HG02798 (cell line): ENCODE measurements at regions not wholly inside any gene's neighbourhood (a gene's known extent, or its start where the extent isn't known, plus 50 kb on each side); places are given as distances from the start of the nearest gene placed in this dataset.
A peak's percentile ranks its signal among the peaks of the same experiment; 100 is the strongest.

Experiments used
- ATAC-seq: cut with Tn5 transposase; IDR thresholded peaks from one replicate; pipeline ENCODE4 v1.9.1; 2021; ENCODE audit warnings: mild to moderate bottlenecking; ENCODE audit not compliant: unreplicated experiment, poor library complexity

GRCh38 chr1:214974002-214974401 is 108.5 kb upstream of the KCNK2 start:
- ATAC-seq = no peak

GRCh38 chr1:214976665-214977064 is 105.9 kb upstream of the KCNK2 start:
- no peak for ATAC-seq

GRCh38 chr1:214977110-214977509 is 105.4 kb upstream of the KCNK2 start:
- no peak for ATAC-seq

- no peak for ATAC-seq
These were observed 104.7 kb upstream of the KCNK2 start for GRCh38 chr1:214977700-214978374.

- no peak for ATAC-seq
These were observed 103.3 kb upstream of the KCNK2 start for GRCh38 chr1:214979191-214979590.

- no peak for ATAC-seq
These were observed 101.6 kb upstream of the KCNK2 start for GRCh38 chr1:214980921-214981320.

- no peak for ATAC-seq
These were observed 99.2 kb upstream of the KCNK2 start for GRCh38 chr1:214983126-214983869.

- no peak for ATAC-seq
These were observed 93.2 kb upstream of the KCNK2 start for GRCh38 chr1:214989341-214989740.

GRCh38 chr1:214990619-214991018 is 91.9 kb upstream of the KCNK2 start:
- no peak for ATAC-seq

- ATAC-seq = no peak
These were observed 90.7 kb upstream of the KCNK2 start for GRCh38 chr1:214991691-214992315.

GRCh38 chr1:214993419-214993818 is 89.1 kb upstream of the KCNK2 start:
- no peak for ATAC-seq

GRCh38 chr1:214997685-214998084 is 84.9 kb upstream of the KCNK2 start:
- no peak for ATAC-seq

- ATAC-seq = peak; percentile 95
These were observed 81.0 kb upstream of the KCNK2 start for GRCh38 chr1:215001419-215002021.

GRCh38 chr1:215002471-215002870 is 80.1 kb upstream of the KCNK2 start:
- ATAC-seq = no peak

GRCh38 chr1:215003686-215004085 is 78.9 kb upstream of the KCNK2 start:
- no peak for ATAC-seq

- no peak for ATAC-seq
These were observed 78.3 kb upstream of the KCNK2 start for GRCh38 chr1:215004121-215004827.

- no peak for ATAC-seq
These were observed 77.5 kb upstream of the KCNK2 start for GRCh38 chr1:215005078-215005477.

- ATAC-seq = no peak
These were observed 76.7 kb upstream of the KCNK2 start for GRCh38 chr1:215005656-215006345.

GRCh38 chr1:215007880-215008279 is 74.7 kb upstream of the KCNK2 start:
- ATAC-seq = no peak

- ATAC-seq = no peak
These were observed 64.0 kb upstream of the KCNK2 start for GRCh38 chr1:215018555-215018954.
